ENCODE measurements at regions not wholly inside any gene's neighbourhood (a gene's known extent, or its start where the extent isn't known, plus 50 kb on each side); places are given as distances from the start of the nearest gene placed in this dataset.

DNA sequence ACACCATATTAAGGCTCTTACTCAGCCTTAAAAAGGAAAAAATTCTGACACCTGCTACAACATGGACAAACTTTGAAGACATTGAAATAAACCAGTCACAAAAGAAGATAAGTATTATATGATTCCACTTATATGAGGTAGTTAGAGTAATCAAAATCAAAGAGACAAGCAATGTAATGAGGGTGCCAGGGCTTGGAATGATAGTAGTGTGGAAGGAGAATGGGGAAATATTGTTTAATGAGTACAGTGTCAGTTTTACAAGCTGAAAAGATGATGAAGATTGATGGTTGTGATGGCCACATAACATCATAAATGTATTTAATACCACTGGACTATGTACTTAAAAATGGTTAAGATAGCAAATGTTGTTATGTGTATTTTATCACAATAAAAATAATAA, 485.7 kb downstream of the SPATA31D1 start:
- H3K9me3 ChIP-seq = no peaks in the 10 kb centered on the region
- H3K4me1 ChIP-seq = no peaks in the 10 kb centered on the region
- intact Hi-C loops (cut with DNase I; ENCODE audit: low total_unique reads) = no loop called here
- no peaks in the 10 kb centered on the region for H3K27me3 ChIP-seq
- H3K36me3 ChIP-seq (ENCODE audit: low read depth, missing control alignments) = no peaks in the 10 kb centered on the region
- no peak overlapping the region for H3K27ac ChIP-seq
- H3K4me3 ChIP-seq = no peak overlapping the region
- TF ChIP-seq, protein P1, sequence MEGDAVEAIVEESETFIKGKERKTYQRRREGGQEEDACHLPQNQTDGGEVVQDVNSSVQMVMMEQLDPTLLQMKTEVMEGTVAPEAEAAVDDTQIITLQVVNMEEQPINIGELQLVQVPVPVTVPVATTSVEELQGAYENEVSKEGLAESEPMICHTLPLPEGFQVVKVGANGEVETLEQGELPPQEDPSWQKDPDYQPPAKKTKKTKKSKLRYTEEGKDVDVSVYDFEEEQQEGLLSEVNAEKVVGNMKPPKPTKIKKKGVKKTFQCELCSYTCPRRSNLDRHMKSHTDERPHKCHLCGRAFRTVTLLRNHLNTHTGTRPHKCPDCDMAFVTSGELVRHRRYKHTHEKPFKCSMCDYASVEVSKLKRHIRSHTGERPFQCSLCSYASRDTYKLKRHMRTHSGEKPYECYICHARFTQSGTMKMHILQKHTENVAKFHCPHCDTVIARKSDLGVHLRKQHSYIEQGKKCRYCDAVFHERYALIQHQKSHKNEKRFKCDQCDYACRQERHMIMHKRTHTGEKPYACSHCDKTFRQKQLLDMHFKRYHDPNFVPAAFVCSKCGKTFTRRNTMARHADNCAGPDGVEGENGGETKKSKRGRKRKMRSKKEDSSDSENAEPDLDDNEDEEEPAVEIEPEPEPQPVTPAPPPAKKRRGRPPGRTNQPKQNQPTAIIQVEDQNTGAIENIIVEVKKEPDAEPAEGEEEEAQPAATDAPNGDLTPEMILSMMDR (IDR thresholded peaks at IDR 0.05) = no peak
- DNase-seq = no peak

DNA sequence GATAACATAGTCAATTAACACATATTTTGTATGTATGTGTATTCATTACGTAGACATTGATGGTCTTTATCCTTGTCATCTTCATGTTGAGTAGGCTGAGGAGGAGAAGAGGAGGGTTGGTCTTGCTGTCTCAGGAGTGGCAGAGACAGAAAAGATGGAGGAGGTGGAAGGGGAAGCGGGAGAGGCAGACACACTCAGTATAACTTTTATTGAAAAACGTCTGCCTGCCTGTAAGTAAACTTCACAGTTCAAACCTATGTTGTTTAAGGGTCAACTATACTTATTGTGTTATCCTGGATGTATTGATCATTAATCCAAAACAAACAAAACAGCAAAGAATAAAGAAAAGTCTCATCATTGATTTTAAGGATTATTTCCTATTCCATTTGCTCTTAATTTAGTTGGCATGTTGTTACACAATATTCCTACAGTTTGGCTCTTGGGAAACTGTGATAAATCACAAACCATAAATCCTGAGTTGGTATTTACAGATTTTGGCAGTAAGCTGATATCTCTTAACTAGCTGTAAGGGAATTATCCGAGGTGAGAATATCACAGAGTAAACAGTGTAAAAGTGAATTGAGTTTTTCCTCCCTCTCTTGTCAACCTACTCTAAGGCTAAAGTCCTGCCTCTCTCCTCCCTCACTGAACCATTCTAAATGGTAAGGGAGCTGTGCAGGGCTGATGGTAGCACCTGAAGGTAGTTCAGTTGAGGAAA, 487.2 kb downstream of the SPATA31D1 start:
- Histone ChIP-seq H3K27ac (no peak overlapping the region), H3K9me3 (no peaks in the 10 kb centered on the region), H3K4me1 (no peaks in the 10 kb centered on the region), H3K27me3 (no peaks in the 10 kb centered on the region), H3K4me3 (no peak overlapping the region), H3K36me3 (ENCODE audit: low read depth, missing control alignments) (no peaks in the 10 kb centered on the region)
- 75 to 77% methylated on average over 4 of the region's 4 CpGs for WGBS, 2 donors
- intact Hi-C loops (cut with DNase I; ENCODE audit: low total_unique reads) = no loop called here
- no peak for DNase-seq
- no peak for TF ChIP-seq POLR2A (IDR thresholded peaks at IDR 0.05)
- TF ChIP-seq, protein P1 (IDR thresholded peaks at IDR 0.05) = no peak

- Histone ChIP-seq H3K4me1 (no peaks in the 10 kb centered on the region), H3K9me3 (no peaks in the 10 kb centered on the region), H3K36me3 (ENCODE audit: low read depth, missing control alignments) (no peaks in the 10 kb centered on the region), H3K27ac (no peak overlapping the region), H3K4me3 (no peak overlapping the region), H3K27me3 (no peaks in the 10 kb centered on the region)
- intact Hi-C loops (cut with DNase I; ENCODE audit: low total_unique reads) = no loop called here
- DNase-seq = no peak
- TF ChIP-seq, protein P1 (IDR thresholded peaks at IDR 0.05) = no peak
- TF ChIP-seq POLR2A (IDR thresholded peaks at IDR 0.05) = no peak
- WGBS, 2 donors = 79 to 90% methylated on average over 2 of the region's 2 CpGs
Measured at GRCh38 chr9:82480921-82481320, 492.3 kb downstream of the SPATA31D1 start.

DNA sequence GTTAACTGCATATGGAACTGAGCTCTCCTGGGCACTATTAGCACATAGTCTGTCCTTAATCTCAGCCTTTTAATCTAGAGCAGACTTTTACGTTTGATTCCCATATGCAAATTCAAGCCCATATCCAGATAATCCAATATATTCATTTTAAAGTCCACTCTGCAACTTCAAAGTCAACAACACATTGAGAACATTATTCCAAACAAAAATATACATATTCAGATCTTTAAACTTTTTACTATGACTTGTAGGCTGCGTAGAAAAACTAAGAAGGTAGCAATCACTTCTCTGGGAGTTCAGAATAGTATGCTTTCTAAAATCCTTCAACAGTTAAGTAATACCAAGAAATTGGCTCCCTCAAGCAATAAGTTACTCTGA, 499.4 kb downstream of the SPATA31D1 start:
- Histone ChIP-seq H3K36me3 (ENCODE audit: low read depth, missing control alignments) (no peaks in the 10 kb centered on the region), H3K27me3 (no peaks in the 10 kb centered on the region), H3K4me3 (no peak overlapping the region), H3K4me1 (peaks cover 6% of the 10 kb centered on the region), H3K27ac (no peak overlapping the region), H3K9me3 (no peaks in the 10 kb centered on the region)
- 68 to 71% methylated on average over 2 of the region's 2 CpGs for WGBS, 2 donors
- intact Hi-C loops (cut with DNase I; ENCODE audit: low total_unique reads) = no loop called here
- DNase-seq = no peak
- TF ChIP-seq, protein P1 (IDR thresholded peaks at IDR 0.05) = no peak
- TF ChIP-seq POLR2A (IDR thresholded peaks at IDR 0.05) = no peak

All from testis (tissue), 2 donors.